GM23248 (cell line): ENCODE measurements at regions not wholly inside any gene's neighbourhood (a gene's known extent, or its start where the extent isn't known, plus 50 kb on each side); places are given as distances from the start of the nearest gene placed in this dataset.

Experiments used
- EZH2 ChIP-seq: fragments of 200-600 bp; sonication (generic); IDR thresholded peaks from 2 replicates; pipeline ENCODE4 v1.6.1; 2018; ENCODE audit warnings: antibody characterized with exemption, mild to moderate bottlenecking; ENCODE audit not compliant: insufficient read depth, poor library complexity, severe bottlenecking
- EZH2phosphoT487 ChIP-seq: fragments of 200-600 bp; sonication (generic); IDR thresholded peaks from 2 replicates; pipeline ENCODE4 v1.6.1; 2018; ENCODE audit warnings: antibody characterized with exemption, moderate library complexity, mild to moderate bottlenecking, low read depth; ENCODE audit not compliant: insufficient read depth

GRCh38 chr18:45373286-45373880 is 241.9 kb upstream of the SLC14A2 start:
- no peak for TF ChIP-seq EZH2phosphoT487
- TF ChIP-seq EZH2: no peak
